ENCODE measurements at regions not wholly inside any gene's neighbourhood (a gene's known extent, or its start where the extent isn't known, plus 50 kb on each side); places are given as distances from the start of the nearest gene placed in this dataset.

GRCh38 chr6:169913096-169913638 is 161.7 kb downstream of the ERMARD start:
- Histone ChIP-seq H3K36me3 (ENCODE audit: control insufficient read depth, insufficient read depth, low read length) (no peaks in the 10 kb centered on the region), H3K27me3 (ENCODE audit: control insufficient read depth, insufficient read depth, low read length) (no peaks in the 10 kb centered on the region), H3K79me2 (no peaks in the 10 kb centered on the region), H3K4me3 (ENCODE audit: low read depth, low read length) (no peak overlapping the region), H2AFZ (no peak overlapping the region), H3K4me1 (no peaks in the 10 kb centered on the region), H3K9me3 (ENCODE audit: control insufficient read depth, low read length) (no peaks in the 10 kb centered on the region), H3K27ac (no peak overlapping the region), H3K4me2 (ENCODE audit: low read length) (no peak overlapping the region), H3K9ac (no peak overlapping the region)
- no peak for TF ChIP-seq CTCF (IDR thresholded peaks at IDR 0.05)

- H3K27ac ChIP-seq, result no peak overlapping the region
- H2AFZ ChIP-seq, result no peak overlapping the region
- H3K79me2 ChIP-seq, result no peaks in the 10 kb centered on the region
- H3K4me1 ChIP-seq, result no peaks in the 10 kb centered on the region
- no peaks in the 10 kb centered on the region for H3K36me3 ChIP-seq (ENCODE audit: control insufficient read depth, insufficient read depth, low read length)
- no peaks in the 10 kb centered on the region for H3K9me3 ChIP-seq (ENCODE audit: control insufficient read depth, low read length)
- no peak overlapping the region for H3K9ac ChIP-seq
- no peak overlapping the region for H3K4me3 ChIP-seq (ENCODE audit: low read depth, low read length)
- H3K27me3 ChIP-seq (ENCODE audit: control insufficient read depth, insufficient read depth, low read length), result no peaks in the 10 kb centered on the region
- TF ChIP-seq CTCF (IDR thresholded peaks at IDR 0.05), result no peak
- H3K4me2 ChIP-seq (ENCODE audit: low read length), result no peak overlapping the region
Measured at GRCh38 chr6:169912266-169913095, 161.1 kb downstream of the ERMARD start.

GRCh38 chr6:169911264-169912263 is 160.1 kb downstream of the ERMARD start:
- Histone ChIP-seq H3K36me3 (ENCODE audit: control insufficient read depth, insufficient read depth, low read length) (no peaks in the 10 kb centered on the region), H2AFZ (no peak overlapping the region)

GRCh38 chr6:169909113-169909512 is 157.7 kb downstream of the ERMARD start:
- Histone ChIP-seq H3K36me3 (ENCODE audit: control insufficient read depth, insufficient read depth, low read length) (no peaks in the 10 kb centered on the region), H3K9me3 (ENCODE audit: control insufficient read depth, low read length) (no peaks in the 10 kb centered on the region), H3K4me3 (ENCODE audit: low read depth, low read length) (no peak overlapping the region), H3K4me2 (ENCODE audit: low read length) (no peak overlapping the region), H3K9ac (no peak overlapping the region), H3K4me1 (no peaks in the 10 kb centered on the region), H3K27me3 (ENCODE audit: control insufficient read depth, insufficient read depth, low read length) (no peaks in the 10 kb centered on the region), H3K79me2 (no peaks in the 10 kb centered on the region), H3K27ac (no peak overlapping the region), H2AFZ (no peak overlapping the region)
- TF ChIP-seq CTCF (IDR thresholded peaks at IDR 0.05), result no peak

More at GRCh38 chr6:169911264-169912263, 160.1 kb downstream of the ERMARD start:
- H3K27ac ChIP-seq, result no peak overlapping the region
- H3K9ac ChIP-seq, result no peak overlapping the region
- TF ChIP-seq CTCF (IDR thresholded peaks at IDR 0.05), result no peak
- H3K4me1 ChIP-seq, result no peaks in the 10 kb centered on the region
- H3K4me3 ChIP-seq (ENCODE audit: low read depth, low read length), result no peak overlapping the region
- H3K4me2 ChIP-seq (ENCODE audit: low read length), result no peak overlapping the region
- no peaks in the 10 kb centered on the region for H3K9me3 ChIP-seq (ENCODE audit: control insufficient read depth, low read length)
- no peaks in the 10 kb centered on the region for H3K79me2 ChIP-seq
- H3K27me3 ChIP-seq (ENCODE audit: control insufficient read depth, insufficient read depth, low read length), result no peaks in the 10 kb centered on the region
